Kidney epithelial cell (primary cell): ENCODE measurements at regions not wholly inside any gene's neighbourhood (a gene's known extent, or its start where the extent isn't known, plus 50 kb on each side); places are given as distances from the start of the nearest gene placed in this dataset.

Experiments used
- DNase-seq: peaks from one replicate; pipeline ENCODE4 v3.0.0-alpha.2; 2010; ENCODE audit warnings: low read depth
- H3K27me3 ChIP-seq: 2 replicates; pipeline ENCODE4 v1.6.0; 2011; ENCODE audit warnings: low read length; ENCODE audit not compliant: control insufficient read depth, insufficient read depth
- H3K36me3 ChIP-seq: 2 replicates; pipeline ENCODE4 v1.5.1; 2011; ENCODE audit warnings: low read length; ENCODE audit not compliant: control insufficient read depth, insufficient read depth
- H3K4me3 ChIP-seq: 2 replicates; pipeline ENCODE4 v1.5.1; 2011; ENCODE audit warnings: low read depth, mild to moderate bottlenecking, control low read depth, low read length
- TF ChIP-seq, protein P1 (sequence below): IDR thresholded peaks from 2 replicates; pipeline ENCODE4 v1.5.1; 2011; ENCODE audit warnings: mild to moderate bottlenecking, moderate library complexity, low read length, control low read depth, inconsistent platforms; ENCODE audit not compliant: insufficient read depth, poor library complexity, severe bottlenecking

DNA sequence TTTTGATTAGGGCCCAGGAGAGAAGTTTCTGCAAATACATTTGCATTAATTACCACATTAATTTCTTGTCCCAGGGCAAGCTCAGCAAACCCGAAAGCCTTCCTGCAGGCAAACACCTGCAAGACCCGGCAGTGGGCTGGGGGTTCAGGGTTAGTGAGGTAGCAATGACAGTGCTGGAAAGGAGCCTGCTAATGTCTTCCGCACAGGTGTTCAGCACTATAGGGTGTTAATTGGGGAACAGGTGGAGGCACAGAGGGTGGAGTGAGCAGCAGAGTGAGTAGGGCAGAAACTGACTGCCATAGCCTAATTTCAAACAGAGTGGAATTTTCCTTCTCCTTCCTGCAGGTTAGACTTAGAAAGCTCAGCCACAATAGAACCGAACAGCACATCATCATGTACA, 50.9 kb upstream of the UBASH3B start:
- no peak for DNase-seq
- Histone ChIP-seq H3K27me3 (no peaks in the 10 kb centered on the region), H3K4me3 (no peak overlapping the region), H3K36me3 (no peaks in the 10 kb centered on the region)
- TF ChIP-seq, protein P1, sequence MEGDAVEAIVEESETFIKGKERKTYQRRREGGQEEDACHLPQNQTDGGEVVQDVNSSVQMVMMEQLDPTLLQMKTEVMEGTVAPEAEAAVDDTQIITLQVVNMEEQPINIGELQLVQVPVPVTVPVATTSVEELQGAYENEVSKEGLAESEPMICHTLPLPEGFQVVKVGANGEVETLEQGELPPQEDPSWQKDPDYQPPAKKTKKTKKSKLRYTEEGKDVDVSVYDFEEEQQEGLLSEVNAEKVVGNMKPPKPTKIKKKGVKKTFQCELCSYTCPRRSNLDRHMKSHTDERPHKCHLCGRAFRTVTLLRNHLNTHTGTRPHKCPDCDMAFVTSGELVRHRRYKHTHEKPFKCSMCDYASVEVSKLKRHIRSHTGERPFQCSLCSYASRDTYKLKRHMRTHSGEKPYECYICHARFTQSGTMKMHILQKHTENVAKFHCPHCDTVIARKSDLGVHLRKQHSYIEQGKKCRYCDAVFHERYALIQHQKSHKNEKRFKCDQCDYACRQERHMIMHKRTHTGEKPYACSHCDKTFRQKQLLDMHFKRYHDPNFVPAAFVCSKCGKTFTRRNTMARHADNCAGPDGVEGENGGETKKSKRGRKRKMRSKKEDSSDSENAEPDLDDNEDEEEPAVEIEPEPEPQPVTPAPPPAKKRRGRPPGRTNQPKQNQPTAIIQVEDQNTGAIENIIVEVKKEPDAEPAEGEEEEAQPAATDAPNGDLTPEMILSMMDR, result no peak

DNA sequence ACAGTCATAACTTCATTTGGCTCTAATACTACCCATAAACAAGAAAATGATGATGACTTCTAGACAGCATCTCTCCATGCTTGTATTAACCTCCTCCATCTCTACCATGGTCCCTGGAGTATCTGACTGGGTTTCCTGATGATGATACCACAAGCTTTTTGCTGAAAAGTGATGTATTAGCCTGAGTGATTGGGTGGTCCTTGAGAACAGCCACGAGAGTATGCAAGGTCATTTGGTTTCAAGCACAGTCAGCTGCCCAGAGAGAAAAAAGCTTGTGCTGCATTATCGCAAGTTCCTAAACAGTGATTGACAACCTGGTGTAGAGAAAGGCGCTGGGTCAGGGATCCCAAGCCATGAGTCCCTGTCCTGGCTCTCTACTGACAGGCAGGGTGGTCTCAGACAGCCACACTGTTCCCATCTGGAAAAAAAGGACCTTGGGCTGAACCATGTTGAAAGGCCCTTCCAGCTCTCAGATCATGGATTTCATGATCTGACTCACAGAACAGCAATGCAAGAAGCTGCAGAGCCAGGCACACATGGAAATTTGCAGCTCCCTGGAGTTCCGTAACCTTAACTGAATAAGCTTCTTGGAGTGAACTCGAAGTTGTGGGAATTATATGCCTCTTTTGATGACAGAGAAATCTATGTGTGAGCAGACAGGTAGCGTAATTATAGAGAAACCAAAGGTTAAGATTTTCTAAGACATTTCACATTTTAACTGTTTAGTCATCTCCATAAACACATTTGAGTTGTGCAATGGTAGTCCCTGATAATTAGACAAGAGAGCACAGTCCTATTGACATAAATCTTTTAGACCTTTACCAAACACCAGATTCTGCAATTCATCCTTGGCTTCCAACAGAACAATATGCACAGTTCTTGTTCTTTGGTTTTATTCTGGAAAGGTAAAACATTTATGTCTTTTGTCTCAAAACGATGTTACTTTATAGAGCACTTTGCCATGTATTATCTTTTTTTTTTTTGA, 54.1 kb upstream of the UBASH3B start:
- TF ChIP-seq, protein P1, result no peak
- no peaks in the 10 kb centered on the region for H3K27me3 ChIP-seq
- no peak overlapping the region for H3K4me3 ChIP-seq
- no peak for DNase-seq
- no peaks in the 10 kb centered on the region for H3K36me3 ChIP-seq

DNA sequence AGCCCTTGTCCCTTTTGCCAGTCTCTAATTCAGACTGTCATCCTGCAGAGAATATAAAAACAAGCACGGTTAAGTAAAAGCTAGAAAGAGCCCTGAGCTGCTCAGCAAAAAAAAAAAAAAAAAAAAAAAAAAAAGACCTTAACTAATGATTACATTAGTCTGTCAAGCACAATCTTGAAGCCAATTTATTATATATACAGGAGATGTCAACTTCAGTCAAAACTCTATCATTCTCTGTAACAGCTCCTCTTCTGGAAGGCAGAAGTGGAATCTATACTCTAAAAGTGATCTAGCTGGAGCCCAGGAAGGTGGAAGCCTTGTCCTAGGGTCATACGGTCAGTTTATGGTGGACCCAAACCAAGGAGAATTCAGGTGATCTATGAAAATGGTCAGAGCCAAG, 55.2 kb upstream of the UBASH3B start:
- no peak for DNase-seq
- no peaks in the 10 kb centered on the region for H3K36me3 ChIP-seq
- no peak overlapping the region for H3K4me3 ChIP-seq
- no peaks in the 10 kb centered on the region for H3K27me3 ChIP-seq
- TF ChIP-seq, protein P1, result no peak

DNA sequence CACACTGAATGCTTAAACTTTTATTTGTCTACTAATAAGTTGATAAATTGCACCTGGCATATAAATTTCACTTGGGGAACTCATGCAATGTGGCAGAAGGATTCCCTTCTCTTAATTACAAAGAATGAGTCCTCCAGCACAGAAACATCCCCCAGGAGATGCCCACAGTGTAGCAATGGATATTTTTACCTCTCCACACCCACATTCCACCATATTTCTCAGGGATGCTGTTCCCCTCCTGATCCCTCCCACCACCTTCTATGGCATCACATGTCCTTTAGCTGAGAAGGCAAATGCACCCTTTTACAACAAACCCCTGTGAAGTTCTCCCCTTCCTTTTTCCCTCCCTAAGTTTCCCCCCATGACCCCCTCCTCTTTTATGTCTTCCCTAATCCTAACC, 56.1 kb upstream of the UBASH3B start:
- TF ChIP-seq, protein P1, result no peak
- no peaks in the 10 kb centered on the region for H3K36me3 ChIP-seq
- H3K4me3 ChIP-seq, result no peak overlapping the region
- no peaks in the 10 kb centered on the region for H3K27me3 ChIP-seq
- no peak for DNase-seq

DNA sequence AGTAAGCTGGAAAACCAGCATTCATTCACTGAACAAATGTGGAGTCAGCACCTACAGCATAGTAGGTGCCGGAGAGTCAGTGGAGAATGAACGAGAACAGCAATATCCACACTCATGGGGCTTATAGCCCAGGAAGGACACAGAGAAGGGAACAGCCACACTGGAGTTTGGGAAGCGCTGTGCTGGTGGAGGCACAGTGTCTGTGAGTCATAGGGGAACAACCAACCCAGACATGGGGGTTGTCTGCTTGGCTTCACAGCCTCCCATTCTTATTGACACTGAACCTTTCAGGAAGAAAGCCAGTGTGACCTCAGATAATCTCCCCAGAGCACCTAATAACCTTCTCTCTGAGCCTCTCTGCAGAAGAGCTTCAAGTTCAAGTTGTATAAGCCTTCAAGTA, 56.6 kb upstream of the UBASH3B start:
- TF ChIP-seq, protein P1, result no peak
- Histone ChIP-seq H3K36me3 (no peaks in the 10 kb centered on the region), H3K4me3 (no peak overlapping the region), H3K27me3 (no peaks in the 10 kb centered on the region)
- DNase-seq, result no peak

DNA sequence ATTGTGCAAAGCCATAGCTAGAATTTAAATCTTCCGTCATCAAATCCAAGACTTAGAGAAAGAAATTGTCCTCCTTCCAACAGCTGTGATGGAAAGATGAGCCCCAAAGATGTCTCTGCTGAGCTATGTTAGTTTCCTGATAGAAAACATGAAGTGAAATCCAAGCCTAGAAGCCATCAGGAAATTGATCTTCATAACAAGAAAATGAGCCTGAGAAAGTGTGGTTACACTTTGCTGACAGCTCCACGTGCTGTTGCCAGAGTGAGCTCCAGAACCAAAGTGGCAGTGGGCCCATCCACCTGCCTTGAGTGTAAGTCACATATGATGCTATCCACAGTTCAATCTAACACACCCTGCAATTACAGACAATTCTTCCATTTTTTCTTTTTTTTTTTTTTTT, 58.0 kb upstream of the UBASH3B start:
- no peak for DNase-seq
- H3K4me3 ChIP-seq, result no peak overlapping the region
- H3K27me3 ChIP-seq, result no peaks in the 10 kb centered on the region
- no peaks in the 10 kb centered on the region for H3K36me3 ChIP-seq
- TF ChIP-seq, protein P1, result no peak
